DMS79 (cell line): ENCODE measurements at regions not wholly inside any gene's neighbourhood (a gene's known extent, or its start where the extent isn't known, plus 50 kb on each side); places are given as distances from the start of the nearest gene placed in this dataset.

Experiments used
- DNase-seq: peaks from one replicate; lab custom pipeline; 2025; lab: John Stamatoyannopoulos, UW

DNA sequence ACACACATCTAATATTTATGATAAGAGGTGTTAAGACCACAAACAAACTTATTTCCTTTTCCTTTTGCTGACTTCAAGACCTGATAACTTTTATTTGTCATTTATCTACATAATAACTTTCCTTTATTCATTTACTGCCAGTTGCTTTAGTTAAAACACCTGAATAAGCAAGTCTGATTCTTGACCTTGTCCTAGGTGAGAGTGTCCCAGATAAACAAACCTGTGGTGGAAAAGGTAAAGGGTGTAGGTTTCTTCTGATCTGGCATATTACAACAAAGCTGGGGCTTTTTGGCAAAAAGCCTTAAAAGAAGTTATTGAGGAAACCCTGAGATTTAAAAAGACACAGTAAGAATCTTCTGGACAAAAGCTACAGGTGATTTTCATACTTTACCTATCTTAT lies 191.5 kb downstream of the ZBBX start:
- no peak for DNase-seq

DNA sequence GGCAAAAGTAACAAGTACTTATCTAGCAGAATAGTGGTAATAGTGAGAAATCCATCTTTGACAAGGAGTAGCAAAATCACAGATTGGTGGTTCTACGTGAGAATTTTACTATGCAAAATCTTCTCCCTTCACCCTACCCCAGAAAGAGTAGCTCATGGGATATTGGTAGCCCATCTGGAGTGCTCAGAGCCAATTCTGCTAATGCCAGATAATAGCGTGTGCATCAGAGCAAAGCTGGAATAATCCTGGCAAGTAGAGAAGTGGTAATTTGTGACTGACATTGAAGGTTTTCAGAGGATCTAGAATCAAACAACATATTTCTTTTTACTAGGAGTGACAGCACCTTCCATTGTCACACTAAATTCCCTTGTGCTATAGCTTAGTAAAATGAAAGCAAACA lies 192.9 kb downstream of the ZBBX start:
- DNase-seq, result no peak

DNA sequence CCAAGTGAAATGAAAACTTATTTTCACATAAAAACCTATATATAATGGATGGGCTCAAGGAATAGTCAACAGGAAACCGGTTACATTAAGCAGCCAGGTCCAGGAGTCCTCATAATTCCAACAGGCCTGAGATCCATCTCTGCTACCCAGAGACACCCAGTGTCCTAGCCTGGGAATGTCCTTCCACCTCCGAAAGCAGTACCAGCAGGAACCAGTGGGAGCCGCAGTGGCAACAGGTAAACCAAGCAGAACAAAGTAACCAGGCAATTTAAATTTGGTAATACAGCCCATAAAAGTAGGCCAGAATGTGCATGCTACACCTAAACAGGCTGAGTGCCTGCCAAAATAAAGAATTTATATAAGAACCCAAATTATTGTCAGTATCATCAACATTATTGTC lies 195.6 kb downstream of the ZBBX start:
- no peak for DNase-seq

DNA sequence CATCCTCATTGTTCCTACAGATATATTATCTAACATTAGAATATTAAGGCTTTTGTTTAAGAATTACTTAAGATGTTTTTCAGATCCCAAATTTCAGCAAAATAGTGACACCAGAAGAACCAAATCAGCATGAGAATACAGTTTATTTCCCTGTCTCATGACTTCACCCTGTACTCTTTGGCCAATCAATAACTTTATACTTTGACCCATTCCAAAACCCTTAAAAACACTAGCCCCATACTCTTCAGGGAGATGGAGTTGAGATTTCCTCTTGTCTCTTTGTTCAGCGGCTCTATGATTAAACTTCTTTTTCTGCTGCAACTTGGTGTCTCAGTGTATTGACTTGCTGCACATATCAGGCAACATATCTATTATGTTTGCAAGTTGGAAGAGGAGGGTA lies 207.7 kb downstream of the ZBBX start:
- DNase-seq, result no peak

DNA sequence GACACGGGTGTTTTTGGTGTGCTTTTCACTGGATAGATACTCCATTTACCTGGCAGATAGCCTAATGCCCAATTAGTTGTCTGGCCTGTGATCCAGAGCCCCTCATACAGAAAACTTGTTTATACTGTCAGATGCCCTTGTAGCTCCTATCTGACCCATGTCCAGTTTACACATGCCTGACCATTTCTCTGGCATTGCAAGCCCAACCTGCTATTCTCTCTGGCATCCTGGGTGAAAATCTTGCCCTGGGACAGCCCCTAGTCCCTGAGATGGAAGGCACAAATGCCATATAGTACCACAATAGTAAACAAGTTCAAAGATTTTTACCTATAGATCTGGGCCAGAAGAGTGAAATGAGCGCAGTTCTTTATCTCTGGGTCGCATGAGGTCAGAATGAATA lies 212.6 kb downstream of the ZBBX start:
- no peak for DNase-seq

DNA sequence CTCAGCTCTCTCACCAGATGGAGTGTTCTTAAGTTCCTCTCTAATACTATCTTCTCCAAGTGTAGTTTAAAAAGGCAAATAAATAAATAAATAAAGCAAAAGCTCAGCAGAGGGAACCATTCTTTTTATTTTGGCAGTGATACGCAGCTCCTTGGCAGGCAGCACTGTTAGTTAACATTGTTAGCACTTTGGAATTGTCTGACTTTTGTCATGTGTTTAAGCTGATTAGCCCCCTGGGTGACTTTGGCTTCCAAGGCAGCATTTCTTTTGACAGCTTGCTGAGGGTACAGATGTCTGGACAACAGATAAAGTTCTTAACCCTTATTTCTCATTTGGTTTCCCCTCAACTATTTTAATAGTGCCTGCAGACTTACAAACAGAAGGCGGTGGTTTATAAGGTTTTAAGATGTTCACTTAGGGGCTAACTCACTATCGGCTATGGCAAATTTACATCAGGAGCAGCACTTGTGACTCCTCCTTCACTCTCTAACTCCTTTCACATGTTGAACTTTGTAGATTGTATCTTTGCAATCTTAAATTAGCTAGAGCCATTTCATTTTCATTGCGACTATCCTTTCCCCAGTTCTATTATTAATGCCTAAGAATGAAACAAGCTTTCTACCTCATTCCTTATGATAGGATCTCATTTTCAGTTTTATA lies 213.4 kb downstream of the ZBBX start:
- DNase-seq, result no peak

DNA sequence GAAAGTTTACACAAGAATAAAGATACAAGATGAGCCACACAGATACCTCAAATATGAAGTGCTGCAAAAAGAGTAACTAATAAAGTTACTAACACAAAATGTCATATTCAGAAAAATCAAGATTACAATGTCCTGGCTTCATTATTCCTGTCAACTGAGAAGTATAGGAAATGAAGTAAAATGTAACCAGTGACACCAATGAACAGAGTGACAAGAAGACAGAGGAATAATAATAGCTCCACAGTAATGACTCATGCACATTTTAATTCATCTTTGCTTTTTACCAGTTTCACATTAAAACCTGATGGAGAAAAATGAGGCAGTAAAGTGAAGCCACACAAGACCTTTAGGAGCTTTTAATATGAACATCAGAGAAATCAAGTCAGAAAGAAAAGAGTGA lies 214.1 kb downstream of the ZBBX start:
- DNase-seq, result no peak

DNA sequence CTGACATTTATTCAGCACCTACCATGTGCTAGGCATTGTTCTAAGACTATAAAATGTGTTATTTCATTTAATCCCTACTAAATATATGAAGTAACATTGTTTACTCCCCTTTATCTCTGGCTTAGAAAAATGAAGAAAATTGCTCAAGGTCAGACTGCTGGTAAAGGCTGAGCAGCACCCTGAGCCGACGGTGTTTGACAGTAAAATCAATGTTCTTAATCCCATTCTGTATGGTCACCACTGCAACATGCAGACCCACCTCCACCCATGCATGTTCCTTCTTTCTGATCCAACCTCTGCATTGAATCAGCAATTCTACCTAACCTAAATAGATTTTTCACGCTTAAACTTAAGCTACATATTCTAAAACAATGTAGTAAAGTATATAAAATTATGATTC lies 216.5 kb downstream of the ZBBX start:
- DNase-seq, result no peak

DNA sequence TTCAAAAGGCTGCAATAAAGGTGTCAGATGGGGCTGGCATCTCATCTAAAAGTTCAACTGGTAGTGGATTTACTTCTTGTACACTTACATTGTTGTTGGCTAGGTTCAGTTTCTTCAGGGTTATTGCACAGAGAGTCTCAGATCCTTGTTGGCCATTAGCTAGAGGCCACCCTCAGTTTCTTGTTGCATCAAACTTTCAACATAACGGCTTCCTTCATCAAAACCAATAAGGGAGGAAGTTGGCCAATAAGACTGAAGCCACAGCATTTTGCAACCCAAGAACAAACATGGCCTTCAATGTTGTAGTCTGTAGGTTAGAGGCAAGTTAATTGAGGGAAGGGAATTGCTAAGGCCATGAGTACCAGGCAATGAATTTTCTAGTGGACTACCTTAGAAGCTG lies 218.0 kb downstream of the ZBBX start:
- no peak for DNase-seq

DNA sequence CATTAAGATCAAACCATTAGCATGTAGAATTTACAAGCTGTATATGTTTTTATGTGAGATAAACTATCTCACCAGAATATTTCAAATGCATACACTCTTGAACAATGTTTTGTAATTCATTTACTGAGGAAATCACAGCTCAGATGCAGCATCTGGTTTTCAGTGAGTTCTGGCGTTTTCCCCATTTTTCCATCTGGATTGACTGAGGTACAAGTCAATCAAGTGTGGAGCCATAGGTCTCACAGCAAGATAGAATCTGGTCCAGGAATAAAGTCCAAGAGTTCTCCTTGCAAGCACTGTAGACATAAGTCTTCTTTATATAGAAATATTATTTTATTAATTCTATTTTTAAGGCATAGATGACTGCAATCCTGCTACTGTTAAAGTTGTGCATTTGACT lies 219.3 kb downstream of the ZBBX start:
- no peak for DNase-seq

DNA sequence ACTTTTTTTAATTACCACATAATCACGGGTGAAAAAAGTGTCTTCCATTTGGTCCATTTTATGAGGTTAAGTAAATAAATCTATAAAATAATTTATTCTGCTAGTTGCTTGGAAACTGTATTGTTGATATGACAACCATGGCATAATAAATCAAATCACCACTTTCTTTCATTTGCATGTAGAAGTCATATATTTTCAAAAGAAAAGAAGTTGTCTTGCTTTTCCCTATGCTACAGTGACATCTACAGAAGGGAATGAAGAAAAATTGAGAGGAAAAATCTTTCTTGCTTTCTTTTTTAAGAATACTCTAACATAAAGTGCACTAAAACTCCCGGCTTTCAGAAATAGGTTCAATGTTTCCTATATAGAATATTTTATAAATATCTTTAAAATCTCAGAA lies 228.5 kb downstream of the ZBBX start:
- no peak for DNase-seq

DNA sequence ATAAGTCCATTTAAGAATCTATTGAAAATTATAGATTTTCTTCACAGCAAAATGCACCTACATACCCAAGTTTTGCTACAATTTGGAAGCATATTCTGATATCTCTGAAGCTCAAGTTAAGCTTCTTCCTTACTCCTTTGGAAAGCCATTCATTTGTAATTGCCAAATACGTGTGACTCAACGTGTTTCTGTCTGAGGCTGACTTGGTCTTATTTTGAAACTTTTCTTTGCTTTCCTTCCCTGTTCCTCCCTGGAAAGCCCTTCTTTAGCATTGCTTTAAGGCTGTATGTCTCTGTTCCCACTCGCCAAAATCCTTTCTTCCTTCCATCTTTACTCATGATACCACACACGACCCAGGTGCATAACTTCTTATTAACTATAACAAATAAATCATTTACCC lies 232.0 kb downstream of the ZBBX start:
- DNase-seq, result no peak

DNA sequence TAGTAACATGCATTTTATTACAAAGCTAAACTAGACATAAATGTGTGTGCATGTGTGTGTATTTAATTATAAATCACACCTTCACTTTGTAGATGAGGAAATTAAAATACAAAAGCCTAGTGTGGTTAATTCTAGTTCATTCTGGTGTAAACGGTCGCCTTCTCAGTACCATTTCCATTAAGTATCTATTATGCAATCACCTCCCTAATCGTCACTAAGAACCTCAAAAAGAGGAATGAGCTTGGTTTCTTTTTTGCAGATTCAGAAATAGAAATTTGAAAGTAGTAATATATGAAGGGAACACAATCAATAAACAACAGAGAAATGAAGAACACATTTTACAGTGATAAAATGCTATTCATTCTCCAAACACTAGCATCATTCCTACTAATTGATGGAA lies 233.2 kb downstream of the ZBBX start:
- no peak for DNase-seq

DNA sequence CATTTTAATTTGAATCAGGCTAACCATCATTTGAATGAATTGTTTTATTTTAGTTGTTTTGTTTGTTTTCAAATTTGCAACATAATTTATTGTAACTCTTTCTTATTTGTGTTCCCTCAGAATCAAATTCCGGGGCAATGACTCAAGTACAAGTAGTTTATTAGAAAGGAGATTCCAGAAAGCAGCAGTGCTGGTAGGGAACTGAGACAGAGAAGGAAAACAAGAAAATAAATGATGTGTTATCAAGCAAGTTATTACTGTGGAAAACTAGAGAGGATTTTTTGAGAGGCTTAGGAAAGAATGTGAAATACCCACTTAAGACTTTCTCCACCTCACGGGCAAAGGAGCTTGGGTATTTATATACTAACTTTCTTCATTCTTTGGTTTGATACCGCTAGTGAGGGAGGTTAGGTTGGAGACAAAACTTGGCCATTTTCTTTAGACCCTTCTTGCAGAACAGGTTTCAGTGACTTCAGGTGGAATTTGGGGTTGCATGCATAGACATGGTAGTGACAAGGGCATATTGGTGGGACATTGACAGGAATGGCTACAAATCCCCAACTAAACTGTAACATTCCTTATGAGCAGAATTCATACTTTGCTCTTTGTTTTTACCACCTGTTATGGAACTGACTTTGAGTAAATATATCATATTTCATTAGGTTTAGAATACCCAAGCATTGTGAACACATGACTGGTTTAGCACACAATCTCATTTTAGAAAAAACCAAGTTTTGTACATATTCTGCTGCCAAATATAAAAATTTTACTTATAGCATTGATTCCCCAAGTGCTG lies 254.3 kb downstream of the ZBBX start:
- no peak for DNase-seq

DNA sequence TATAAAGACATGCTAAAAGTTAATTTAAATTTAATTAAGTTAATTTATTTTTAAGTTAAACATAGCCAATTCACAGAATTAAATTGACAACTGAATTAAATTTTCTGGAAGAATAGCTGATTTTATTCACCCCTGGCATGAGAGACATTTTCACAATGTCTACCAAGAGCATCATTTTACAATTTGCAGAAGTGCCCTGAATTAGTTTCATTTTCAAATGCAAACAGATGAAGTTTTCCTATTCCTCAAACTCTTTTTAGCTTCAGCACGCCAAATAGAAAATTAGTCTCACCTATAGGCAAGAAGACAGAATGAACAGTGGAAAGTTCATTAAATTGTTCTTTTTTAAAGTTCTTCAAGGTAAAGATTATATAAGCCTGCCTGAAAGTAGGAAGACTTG lies 259.3 kb downstream of the ZBBX start:
- no peak for DNase-seq

DNA sequence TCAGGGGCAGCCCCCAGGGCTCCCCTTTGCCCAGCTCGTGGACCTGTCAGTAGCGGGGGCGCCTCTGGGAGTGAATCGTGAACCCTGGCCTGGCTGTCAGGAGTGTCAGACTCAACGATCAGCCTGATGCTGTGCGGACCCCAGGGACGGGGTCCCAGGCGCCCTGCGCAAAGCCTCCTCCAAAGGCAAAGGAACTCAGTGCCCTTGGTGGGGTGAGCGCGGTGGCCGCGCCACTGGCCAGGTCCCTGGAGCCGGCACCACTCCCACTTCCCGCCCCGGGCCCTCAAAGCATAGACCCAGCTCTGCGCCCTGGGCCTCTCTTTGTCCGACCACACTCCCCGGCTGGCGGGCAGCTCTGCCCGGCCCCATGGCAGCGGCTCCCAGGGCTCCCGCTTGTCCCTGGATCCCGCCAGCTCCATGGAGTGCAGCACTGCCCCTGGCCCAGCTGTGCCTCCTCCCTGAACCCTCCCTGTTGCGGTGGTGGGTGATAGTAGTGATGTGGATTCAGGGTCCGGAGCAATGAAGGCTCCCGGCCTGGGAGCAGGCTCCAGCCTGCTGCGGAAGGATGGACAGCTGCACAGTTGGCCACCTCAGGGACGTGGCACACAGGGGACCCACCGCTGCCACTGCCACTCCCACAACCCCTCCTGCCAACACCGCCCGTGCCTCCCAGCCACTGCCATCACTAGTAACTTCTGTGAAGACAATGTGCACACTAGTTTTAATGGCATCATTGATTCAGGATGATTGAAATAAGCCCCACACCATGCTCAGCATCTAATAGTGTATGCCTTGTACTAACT lies 263.8 kb downstream of the ZBBX start:
- DNase-seq, result no peak

DNA sequence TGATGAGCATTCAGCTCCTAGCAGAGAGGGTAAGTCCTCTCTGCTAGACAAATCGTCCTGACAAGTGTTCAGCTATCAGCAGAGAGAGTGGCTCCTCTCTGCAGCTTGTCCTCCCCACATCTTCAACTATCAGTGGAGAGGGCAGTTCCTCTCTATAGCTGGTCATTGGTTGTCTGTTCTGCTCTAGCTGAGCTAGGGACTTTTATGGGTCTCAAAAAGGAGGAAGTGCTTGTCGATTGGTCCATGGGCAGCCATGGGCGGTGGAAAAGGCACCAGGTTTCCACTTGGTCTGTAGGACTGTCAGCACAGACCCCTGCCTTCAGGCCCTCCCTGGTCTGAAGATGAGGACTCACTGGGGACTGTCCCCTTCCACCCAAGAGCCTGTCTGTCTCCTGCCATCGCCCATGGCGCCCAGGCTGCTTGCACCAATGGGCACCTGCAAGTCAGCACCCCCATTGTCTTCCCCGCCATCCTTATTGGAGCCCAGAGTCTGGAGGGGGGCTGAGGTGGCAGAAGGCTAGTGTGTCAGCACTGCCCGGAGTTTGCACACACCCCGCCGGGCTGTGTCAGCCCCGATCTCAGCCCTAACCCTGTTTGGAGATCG lies 264.7 kb downstream of the ZBBX start:
- DNase-seq, result no peak

DNA sequence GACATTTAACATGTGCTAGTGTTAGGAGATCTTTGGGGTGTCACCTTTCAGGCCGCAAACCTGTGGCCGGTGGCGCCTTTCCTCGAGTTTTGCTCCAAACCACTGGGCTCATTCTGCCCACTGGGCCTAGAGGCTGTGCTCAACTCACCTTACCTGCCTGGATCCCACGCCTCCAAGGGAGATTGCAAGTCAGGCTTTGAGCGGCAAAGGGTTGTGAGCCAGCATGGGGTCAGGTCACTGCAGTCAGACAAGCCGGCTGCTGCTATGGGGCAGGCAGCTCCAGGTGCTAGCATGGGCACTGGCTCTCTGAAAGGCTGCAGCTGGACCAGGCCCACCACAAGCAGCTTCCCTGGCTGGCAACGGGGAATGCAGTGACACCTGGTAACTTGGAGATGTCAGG lies 265.5 kb downstream of the ZBBX start:
- no peak for DNase-seq

DNA sequence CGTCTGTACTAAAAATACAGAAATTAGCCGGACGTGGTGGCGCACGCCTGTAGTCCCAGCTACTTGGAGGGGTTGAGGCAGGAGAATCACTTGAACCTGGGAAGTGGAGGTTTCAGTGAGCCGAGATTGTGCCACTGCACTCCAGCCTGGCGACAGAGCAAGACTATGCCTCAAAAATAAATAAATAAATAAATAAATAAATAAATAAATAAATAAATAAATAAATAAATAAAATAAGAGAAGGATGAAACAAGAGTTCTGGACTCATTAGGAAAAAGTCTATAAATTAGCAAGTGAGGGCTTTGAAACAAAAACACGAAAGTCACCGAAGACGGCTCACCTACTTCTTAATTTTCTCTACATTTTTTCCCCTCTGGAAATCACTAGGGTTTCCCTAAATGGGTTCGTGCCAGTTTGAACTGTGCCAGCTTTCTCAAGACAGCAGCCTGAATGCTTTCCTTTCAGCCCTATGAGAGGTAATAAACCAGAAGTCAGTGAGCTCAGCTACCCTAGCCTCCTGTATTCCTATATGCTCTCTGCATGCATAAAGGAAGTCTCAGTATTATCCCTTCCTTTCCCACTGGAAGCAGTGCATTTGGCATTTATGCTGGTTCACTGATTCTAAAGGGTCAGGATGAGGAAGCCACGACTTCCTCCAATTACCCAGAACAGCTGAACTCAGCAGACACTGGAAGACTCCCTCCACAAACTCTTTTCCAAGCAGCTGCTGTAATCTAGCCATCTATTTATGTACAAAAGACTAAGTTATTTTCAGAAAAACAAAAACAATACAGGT lies 266.9 kb downstream of the ZBBX start:
- no peak for DNase-seq

DNA sequence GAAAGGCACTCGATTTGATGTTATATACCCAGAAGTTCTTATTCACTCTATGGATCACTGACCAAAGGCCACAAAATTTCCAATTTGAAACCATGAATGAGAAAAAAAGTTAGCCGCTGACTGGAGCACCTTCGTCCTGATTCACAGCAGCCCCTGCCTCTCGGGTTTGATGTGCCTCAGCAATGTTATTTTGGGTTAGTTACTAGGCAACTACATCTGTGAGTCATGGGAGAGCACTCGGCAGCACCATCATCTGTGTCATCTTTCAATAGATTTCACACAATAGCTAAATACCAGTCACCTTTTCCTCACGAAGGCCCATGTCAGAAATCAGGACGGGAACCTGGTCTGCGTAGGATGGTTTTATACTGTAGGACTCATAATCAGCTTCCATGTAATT lies 269.2 kb downstream of the ZBBX start:
- DNase-seq, result no peak

DNA sequence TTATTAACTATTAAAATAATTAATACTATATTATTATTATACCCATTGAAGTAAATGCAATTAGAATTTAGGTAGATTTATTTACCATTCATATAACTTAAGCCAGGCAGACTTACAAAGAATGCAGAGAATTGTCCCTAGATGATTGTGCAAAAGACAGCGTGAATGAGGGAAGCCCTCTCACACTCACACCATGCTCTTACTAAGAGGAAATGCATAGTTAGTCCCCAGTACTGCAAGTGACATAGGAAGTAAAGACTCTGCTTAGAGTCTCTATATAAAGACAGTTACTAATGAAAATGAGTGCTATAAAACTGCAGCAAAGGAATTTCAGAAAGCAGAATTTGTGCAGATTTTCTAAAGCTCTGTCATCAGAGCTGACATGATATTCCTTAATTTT lies 270.4 kb downstream of the ZBBX start:
- no peak for DNase-seq

DNA sequence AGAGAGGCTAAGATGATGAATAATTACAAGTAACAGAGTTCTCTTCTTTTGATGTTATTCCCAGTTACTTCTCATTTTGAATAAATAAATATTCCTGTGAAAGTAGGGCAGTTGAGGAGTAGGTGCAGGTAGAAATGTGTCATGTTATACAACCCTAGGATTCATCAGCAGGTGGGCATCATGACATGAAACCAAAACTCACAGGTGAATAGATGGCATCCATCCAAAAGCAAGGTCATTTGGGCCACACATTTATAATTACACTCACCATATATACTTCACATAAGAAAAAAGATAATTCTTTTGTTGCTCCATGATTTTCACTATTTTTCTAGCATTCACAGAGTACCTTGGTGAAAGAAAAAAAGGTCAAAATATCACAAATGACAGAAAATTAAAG lies 273.6 kb downstream of the ZBBX start:
- DNase-seq, result no peak
